HG02763 (cell line): ENCODE measurements at regions not wholly inside any gene's neighbourhood (a gene's known extent, or its start where the extent isn't known, plus 50 kb on each side); places are given as distances from the start of the nearest gene placed in this dataset.

ENCODE experiments used
- ATAC-seq: cut with Tn5 transposase; IDR thresholded peaks from one replicate; pipeline ENCODE4 v1.9.1; 2021; ENCODE audit warnings: mild to moderate bottlenecking, moderate library complexity; ENCODE audit not compliant: unreplicated experiment

GRCh38 chr3:76753599-76753998 is 286.3 kb upstream of the ROBO2 start:
- no peak for ATAC-seq

GRCh38 chr3:76754247-76754646 is 285.7 kb upstream of the ROBO2 start:
- ATAC-seq: no peak

- ATAC-seq: no peak
These were observed 283.3 kb upstream of the ROBO2 start for GRCh38 chr3:76756577-76756976.

- no peak for ATAC-seq
These were observed 279.6 kb upstream of the ROBO2 start for GRCh38 chr3:76760336-76760735.

GRCh38 chr3:76765511-76765910 is 274.4 kb upstream of the ROBO2 start:
- no peak for ATAC-seq

- no peak for ATAC-seq
These were observed 271.0 kb upstream of the ROBO2 start for GRCh38 chr3:76768912-76769311.

- ATAC-seq: no peak
These were observed 263.0 kb upstream of the ROBO2 start for GRCh38 chr3:76776927-76777326.

- ATAC-seq: no peak
These were observed 251.7 kb upstream of the ROBO2 start for GRCh38 chr3:76788206-76788605.

GRCh38 chr3:76789237-76789636 is 250.7 kb upstream of the ROBO2 start:
- no peak for ATAC-seq

- no peak for ATAC-seq
These were observed 228.5 kb upstream of the ROBO2 start for GRCh38 chr3:76811418-76811817.

GRCh38 chr3:76812649-76813242 is 227.2 kb upstream of the ROBO2 start:
- ATAC-seq: no peak

GRCh38 chr3:76815561-76815960 is 224.3 kb upstream of the ROBO2 start:
- ATAC-seq: no peak

- no peak for ATAC-seq
These were observed 219.4 kb upstream of the ROBO2 start for GRCh38 chr3:76820481-76820880.

- ATAC-seq: no peak
These were observed 215.2 kb upstream of the ROBO2 start for GRCh38 chr3:76824658-76825240.

GRCh38 chr3:76826861-76827260 is 213.0 kb upstream of the ROBO2 start:
- ATAC-seq: no peak

GRCh38 chr3:76827701-76828226 is 212.1 kb upstream of the ROBO2 start:
- no peak for ATAC-seq

GRCh38 chr3:76834657-76835056 is 205.2 kb upstream of the ROBO2 start:
- ATAC-seq: no peak

GRCh38 chr3:76841747-76842146 is 198.2 kb upstream of the ROBO2 start:
- ATAC-seq: no peak

- ATAC-seq: no peak
These were observed 197.7 kb upstream of the ROBO2 start for GRCh38 chr3:76842216-76842615.

- no peak for ATAC-seq
These were observed 184.4 kb upstream of the ROBO2 start for GRCh38 chr3:76855451-76855850.

GRCh38 chr3:76859596-76859995 is 180.3 kb upstream of the ROBO2 start:
- no peak for ATAC-seq

GRCh38 chr3:76864355-76864754 is 175.5 kb upstream of the ROBO2 start:
- ATAC-seq: no peak
